Astrocyte (in vitro differentiated cells and primary cell): ENCODE measurements at regions not wholly inside any gene's neighbourhood (a gene's known extent, or its start where the extent isn't known, plus 50 kb on each side); places are given as distances from the start of the nearest gene placed in this dataset.

Experiments used
- DNase-seq: peaks from one replicate; pipeline ENCODE4 v3.0.0-alpha.2; 2010; ENCODE audit warnings: low read depth
- FAIRE-seq: peaks from 2 replicates; lab custom pipeline; 2011; peaks lifted over from hg19 to GRCh38; lab: Jason Lieb, UNC
- H2AFZ ChIP-seq: 2 replicates; pipeline ENCODE4 v1.6.0; 2012; ENCODE audit warnings: low read depth, low read length, inconsistent platforms
- H3K27ac ChIP-seq: 2 replicates; pipeline ENCODE4 v1.5.1; 2011; ENCODE audit warnings: low read depth, low read length, inconsistent platforms
- H3K27me3 ChIP-seq: 2 replicates; pipeline ENCODE4 v1.6.0; 2011; ENCODE audit warnings: low read length, inconsistent platforms; ENCODE audit not compliant: insufficient read depth
- H3K36me3 ChIP-seq: 2 replicates; pipeline ENCODE4 v1.5.1; 2011; ENCODE audit warnings: low read length, inconsistent platforms; ENCODE audit not compliant: insufficient read depth
- H3K4me1 ChIP-seq: 2 replicates; pipeline ENCODE4 v1.5.1; 2011; ENCODE audit warnings: low read length, inconsistent platforms; ENCODE audit not compliant: insufficient read depth
- H3K4me2 ChIP-seq: 2 replicates; pipeline ENCODE4 v1.6.0; 2012; ENCODE audit warnings: low read length, inconsistent platforms
- H3K4me3 ChIP-seq: 2 replicates; pipeline ENCODE4 v1.5.1; 2011; ENCODE audit warnings: low read depth, mild to moderate bottlenecking, low read length, inconsistent platforms; ENCODE audit not compliant: insufficient read depth
- H3K79me2 ChIP-seq: 2 replicates; pipeline ENCODE4 v1.6.0; 2012; ENCODE audit warnings: mild to moderate bottlenecking, low read length, inconsistent platforms; ENCODE audit not compliant: insufficient read depth
- H3K9ac ChIP-seq: 2 replicates; pipeline ENCODE4 v1.6.0; 2012; ENCODE audit warnings: mild to moderate bottlenecking, low read length, inconsistent platforms
- H3K9me3 ChIP-seq: 2 replicates; pipeline ENCODE4 v1.5.1; 2012; ENCODE audit warnings: low read depth, mild to moderate bottlenecking, low read length, inconsistent platforms; ENCODE audit not compliant: insufficient read depth
- H4K20me1 ChIP-seq: 2 replicates; pipeline ENCODE4 v1.6.0; 2012; ENCODE audit warnings: low read length, inconsistent platforms; ENCODE audit not compliant: insufficient read depth
- H3K27ac Mint-ChIP-seq: one replicate; pipeline ENCODE4 v1.8.0; 2021; ENCODE audit warnings: mild to moderate bottlenecking, mixed read lengths; ENCODE audit not compliant: unreplicated experiment
- H3K27me3 Mint-ChIP-seq: one replicate; pipeline ENCODE4 v1.8.0; 2021; ENCODE audit warnings: low read depth, mixed read lengths; ENCODE audit not compliant: unreplicated experiment
- H3K36me3 Mint-ChIP-seq: one replicate; pipeline ENCODE4 v1.8.0; 2021; ENCODE audit warnings: low read depth, mixed read lengths; ENCODE audit not compliant: unreplicated experiment
- H3K4me1 Mint-ChIP-seq: one replicate; pipeline ENCODE4 v1.8.0; 2021; ENCODE audit warnings: low read depth, mixed read lengths; ENCODE audit not compliant: unreplicated experiment
- H3K4me3 Mint-ChIP-seq: one replicate; pipeline ENCODE4 v1.8.0; 2021; ENCODE audit warnings: mild to moderate bottlenecking, moderate library complexity, mixed read lengths; ENCODE audit not compliant: unreplicated experiment
- H3K9me3 Mint-ChIP-seq: one replicate; pipeline ENCODE4 v1.8.0; 2021; ENCODE audit warnings: mild to moderate bottlenecking, mixed read lengths; ENCODE audit not compliant: unreplicated experiment
- EZH2 ChIP-seq: IDR thresholded peaks from 2 replicates; pipeline ENCODE4 v1.6.1; 2012; ENCODE audit warnings: mild to moderate bottlenecking, low read length, inconsistent platforms; ENCODE audit not compliant: insufficient read depth
- TF ChIP-seq, protein P1 (sequence below): IDR thresholded peaks from 2 replicates; pipeline ENCODE4 v1.5.1; 2011; ENCODE audit warnings: low read depth, mild to moderate bottlenecking, inconsistent platforms, low read length, moderate library complexity; ENCODE audit not compliant: insufficient read depth

DNA sequence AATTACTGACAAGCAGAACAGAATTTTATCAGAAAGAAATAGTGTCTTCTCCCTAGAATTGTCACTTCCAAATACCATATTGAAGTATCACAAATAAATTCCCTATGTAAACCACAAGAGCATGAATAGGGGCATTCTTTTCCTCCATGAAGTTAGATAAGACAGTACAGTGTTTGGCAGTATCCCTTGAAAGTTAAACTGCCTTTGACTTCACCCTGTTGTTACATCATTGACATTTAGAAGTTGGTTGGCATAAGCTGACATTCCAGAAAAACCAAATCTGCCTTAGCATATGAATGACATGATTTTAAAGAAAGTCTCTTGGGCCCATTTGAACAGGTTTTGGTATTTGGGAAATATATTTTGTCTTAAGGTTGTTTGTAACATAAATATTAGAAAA is 50.2 kb upstream of the OSR1 start:
- Mint-ChIP-seq H3K9me3 (peaks cover 3% of the 10 kb centered on the region), H3K27me3 (peaks cover 6% of the 10 kb centered on the region), H3K36me3 (no peaks in the 10 kb centered on the region), H3K4me1 (peaks cover 4% of the 10 kb centered on the region), H3K4me3 (no peak overlapping the region), H3K27ac (no peak overlapping the region)
- H3K4me2 ChIP-seq, result no peak overlapping the region
- no peak overlapping the region for H3K9ac ChIP-seq
- DNase-seq (peak; percentile 60), FAIRE-seq (no peak)
- no peak for TF ChIP-seq EZH2
- TF ChIP-seq, protein P1, sequence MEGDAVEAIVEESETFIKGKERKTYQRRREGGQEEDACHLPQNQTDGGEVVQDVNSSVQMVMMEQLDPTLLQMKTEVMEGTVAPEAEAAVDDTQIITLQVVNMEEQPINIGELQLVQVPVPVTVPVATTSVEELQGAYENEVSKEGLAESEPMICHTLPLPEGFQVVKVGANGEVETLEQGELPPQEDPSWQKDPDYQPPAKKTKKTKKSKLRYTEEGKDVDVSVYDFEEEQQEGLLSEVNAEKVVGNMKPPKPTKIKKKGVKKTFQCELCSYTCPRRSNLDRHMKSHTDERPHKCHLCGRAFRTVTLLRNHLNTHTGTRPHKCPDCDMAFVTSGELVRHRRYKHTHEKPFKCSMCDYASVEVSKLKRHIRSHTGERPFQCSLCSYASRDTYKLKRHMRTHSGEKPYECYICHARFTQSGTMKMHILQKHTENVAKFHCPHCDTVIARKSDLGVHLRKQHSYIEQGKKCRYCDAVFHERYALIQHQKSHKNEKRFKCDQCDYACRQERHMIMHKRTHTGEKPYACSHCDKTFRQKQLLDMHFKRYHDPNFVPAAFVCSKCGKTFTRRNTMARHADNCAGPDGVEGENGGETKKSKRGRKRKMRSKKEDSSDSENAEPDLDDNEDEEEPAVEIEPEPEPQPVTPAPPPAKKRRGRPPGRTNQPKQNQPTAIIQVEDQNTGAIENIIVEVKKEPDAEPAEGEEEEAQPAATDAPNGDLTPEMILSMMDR, result no peak
- no peaks in the 10 kb centered on the region for H3K27me3 ChIP-seq
- no peak overlapping the region for H3K4me3 ChIP-seq
- no peaks in the 10 kb centered on the region for H4K20me1 ChIP-seq
- no peak overlapping the region for H2AFZ ChIP-seq
- H3K9me3 ChIP-seq, result no peaks in the 10 kb centered on the region
- H3K27ac ChIP-seq, result no peak overlapping the region
- H3K36me3 ChIP-seq, result no peaks in the 10 kb centered on the region
- no peaks in the 10 kb centered on the region for H3K79me2 ChIP-seq
- H3K4me1 ChIP-seq, result no peaks in the 10 kb centered on the region
